Small intestine (tissue), 7 donors: ENCODE measurements at regions not wholly inside any gene's neighbourhood (a gene's known extent, or its start where the extent isn't known, plus 50 kb on each side); places are given as distances from the start of the nearest gene placed in this dataset.
A peak's percentile ranks its signal among the peaks of the same experiment; 100 is the strongest.

ENCODE experiments used
- DNase-seq, 2 donors: peaks; one replicate each; pipeline versions ENCODE4 v3.0.0 to v3.0.0-alpha.2; 2013
- FAIRE-seq: peaks from 2 replicates; lab custom pipeline; 2012; peaks lifted over from hg19 to GRCh38; lab: Jason Lieb, UNC
- H3K27ac ChIP-seq, 3 donors: one replicate each; pipeline ENCODE4 v1.5.1; 2013; ENCODE audit warnings: low read length in 2 of 3, mild to moderate bottlenecking in 2 of 3, control low read depth in 1 of 3, inconsistent platforms in 1 of 3, low read depth in 1 of 3, moderate library complexity in 1 of 3
- H3K27me3 ChIP-seq, 3 donors: one replicate each; pipeline ENCODE4 v1.6.1; 2013; ENCODE audit warnings: low read length in 3 of 3, inconsistent platforms in 1 of 3; ENCODE audit not compliant: control insufficient read depth in 3 of 3, insufficient read depth in 3 of 3
- H3K36me3 ChIP-seq, 3 donors: one replicate each; pipeline ENCODE4 v1.6.1; 2013; ENCODE audit warnings: low read length in 3 of 3, inconsistent platforms in 1 of 3, low read depth in 1 of 3, mild to moderate bottlenecking in 1 of 3, moderate library complexity in 1 of 3; ENCODE audit not compliant: control insufficient read depth in 3 of 3, insufficient read depth in 2 of 3
- H3K4me1 ChIP-seq, 3 donors: one replicate each; pipeline ENCODE4 v1.6.1; 2013; ENCODE audit warnings: low read length in 2 of 3, inconsistent platforms in 1 of 3, low read depth in 1 of 3, mild to moderate bottlenecking in 1 of 3, moderate library complexity in 1 of 3; ENCODE audit not compliant: control insufficient read depth in 3 of 3, insufficient read depth in 2 of 3
- H3K4me3 ChIP-seq, 3 donors: one replicate each; pipeline ENCODE4 v1.5.1; 2013; ENCODE audit warnings: low read length in 3 of 3, control low read depth in 1 of 3, inconsistent platforms in 1 of 3, low read depth in 1 of 3, mild to moderate bottlenecking in 1 of 3, moderate library complexity in 1 of 3
- H3K9me3 ChIP-seq, 2 donors: one replicate each; pipeline ENCODE4 v1.6.1; 2013; ENCODE audit warnings: low read depth in 1 of 2, low read length in 1 of 2; ENCODE audit not compliant: control insufficient read depth in 2 of 2, insufficient read depth in 1 of 2
- WGBS, 3 donors: extraction: QIAGEN DNeasy Blood & Tissue Kit; methylation state at CpG; one replicate each; pipeline ENCODE4 v1.1.7; 2013; 5-methylcytosine and 5-hydroxymethylcytosine counted together
- donor health status: healthy with polysubstance abuse.
- donor health status: control.
- donor health status: control.
- donor health status: Bipolar disorder and iron deficiency.
- donor health status: healthy.

- DNase-seq, result no peak
- WGBS, 3 donors, result 59 to 62% (median 60%) methylated on average over 6 of the region's 6 CpGs
- no peaks in the 10 kb centered on the region for H3K36me3 ChIP-seq
- H3K4me1 ChIP-seq, result peaks cover 0 to 3% (median 0%) of the 10 kb centered on the region in 3 donors
- no peaks in the 10 kb centered on the region for H3K9me3 ChIP-seq
- no peaks in the 10 kb centered on the region for H3K27me3 ChIP-seq
- no peak for FAIRE-seq
- H3K27ac ChIP-seq, result no peak overlapping the region
- no peak overlapping the region for H3K4me3 ChIP-seq
Measured at GRCh38 chr18:38690626-38691025, 1125.0 kb upstream of the CELF4 start.

GRCh38 chr18:38688416-38688815 lies 1122.8 kb upstream of the CELF4 start:
- FAIRE-seq, result no peak
- 18 to 48% (median 30%) methylated on average over 1 of the region's 1 CpG for WGBS, 3 donors
- Histone ChIP-seq H3K36me3 (no peaks in the 10 kb centered on the region), H3K9me3 (no peaks in the 10 kb centered on the region), H3K27me3 (no peaks in the 10 kb centered on the region), H3K4me3 (no peak overlapping the region), H3K4me1 (peaks cover 0 to 3% (median 0%) of the 10 kb centered on the region in 3 donors), H3K27ac (no peak overlapping the region)
- peak; percentile 0 to 69 for DNase-seq

GRCh38 chr18:38670486-38670885 lies 1104.9 kb upstream of the CELF4 start:
- Histone ChIP-seq H3K36me3 (no peaks in the 10 kb centered on the region), H3K9me3 (peaks cover 0 to 27% of the 10 kb centered on the region in 2 donors), H3K27me3 (no peaks in the 10 kb centered on the region), H3K27ac (peak overlapping the region in 1 of 3 donors; percentile 51), H3K4me1 (peaks cover 0 to 4% (median 0%) of the 10 kb centered on the region in 3 donors), H3K4me3 (no peak overlapping the region)
- DNase-seq (peak in 1 of 2 donors; percentile 61), FAIRE-seq (no peak)

GRCh38 chr18:38664929-38665328 lies 1099.3 kb upstream of the CELF4 start:
- Histone ChIP-seq H3K27ac (no peak overlapping the region), H3K27me3 (no peaks in the 10 kb centered on the region), H3K9me3 (no peaks in the 10 kb centered on the region), H3K36me3 (no peaks in the 10 kb centered on the region), H3K4me3 (no peak overlapping the region), H3K4me1 (no peaks in the 10 kb centered on the region)
- FAIRE-seq (no peak), DNase-seq (no peak)
- WGBS, 3 donors, result 86 to 89% (median 86%) methylated on average over 1 of the region's 1 CpG

GRCh38 chr18:38663682-38664081 lies 1098.1 kb upstream of the CELF4 start:
- Histone ChIP-seq H3K4me1 (no peaks in the 10 kb centered on the region), H3K9me3 (no peaks in the 10 kb centered on the region), H3K27me3 (no peaks in the 10 kb centered on the region), H3K4me3 (no peak overlapping the region), H3K27ac (no peak overlapping the region), H3K36me3 (no peaks in the 10 kb centered on the region)
- WGBS, 3 donors, result 10 to 69% (median 33%) methylated on average over 1 of the region's 1 CpG
- DNase-seq (no peak), FAIRE-seq (no peak)

GRCh38 chr18:38663270-38663669 lies 1097.7 kb upstream of the CELF4 start:
- Histone ChIP-seq H3K4me1 (no peaks in the 10 kb centered on the region), H3K27me3 (no peaks in the 10 kb centered on the region), H3K9me3 (no peaks in the 10 kb centered on the region), H3K4me3 (no peak overlapping the region), H3K36me3 (no peaks in the 10 kb centered on the region), H3K27ac (no peak overlapping the region)
- FAIRE-seq (no peak), DNase-seq (no peak)

- no peak overlapping the region for H3K4me3 ChIP-seq
- H3K27ac ChIP-seq, result no peak overlapping the region
- no peak for FAIRE-seq
- DNase-seq, result no peak
- WGBS, 3 donors, result 71 to 86% (median 83%) methylated on average over 8 of the region's 8 CpGs
- H3K4me1 ChIP-seq, result no peaks in the 10 kb centered on the region
- no peaks in the 10 kb centered on the region for H3K27me3 ChIP-seq
- H3K36me3 ChIP-seq, result no peaks in the 10 kb centered on the region
- no peaks in the 10 kb centered on the region for H3K9me3 ChIP-seq
Measured at GRCh38 chr18:38654946-38655345, 1089.3 kb upstream of the CELF4 start.

- Histone ChIP-seq H3K36me3 (no peaks in the 10 kb centered on the region), H3K9me3 (no peaks in the 10 kb centered on the region), H3K4me1 (no peaks in the 10 kb centered on the region), H3K27me3 (no peaks in the 10 kb centered on the region), H3K27ac (no peak overlapping the region), H3K4me3 (no peak overlapping the region)
- no peak for DNase-seq
- no peak for FAIRE-seq
- WGBS, 3 donors, result 89% methylated on average over 4 of the region's 4 CpGs
Measured at GRCh38 chr18:38651736-38652135, 1086.1 kb upstream of the CELF4 start.

GRCh38 chr18:38648179-38648578 lies 1082.6 kb upstream of the CELF4 start:
- WGBS, 3 donors, result 52 to 73% (median 57%) methylated on average over 1 of the region's 1 CpG
- Histone ChIP-seq H3K9me3 (no peaks in the 10 kb centered on the region), H3K27me3 (no peaks in the 10 kb centered on the region), H3K27ac (no peak overlapping the region), H3K4me1 (no peaks in the 10 kb centered on the region), H3K4me3 (no peak overlapping the region), H3K36me3 (no peaks in the 10 kb centered on the region)
- DNase-seq (no peak), FAIRE-seq (no peak)
